IMR-90 (cell line): ENCODE measurements at regions not wholly inside any gene's neighbourhood (a gene's known extent, or its start where the extent isn't known, plus 50 kb on each side); places are given as distances from the start of the nearest gene placed in this dataset.
A peak's percentile ranks its signal among the peaks of the same experiment; 100 is the strongest.

Experiments
- ATAC-seq: fragments of 200-7000 bp; cut with Tn5 transposase; 2 replicates; pipeline ENCODE4 v1.9.1; 2020; ENCODE audit warnings: low read depth, mild to moderate bottlenecking, moderate library complexity
- BruUV-seq: library from RNA; stranded (reverse); fragments of 400-500 nt; replicated peaks from 2 replicates; lab custom pipeline; 2021; lab: Mats Ljungman, UMichigan
- CTCF ChIA-PET: fragments of 300-600 bp; formaldehyde crosslinking; extraction: SDS; loops from one replicate; lab custom pipeline; 2021; ENCODE audit warnings: antibody characterized with exemption; lab: Yijun Ruan, JAX
- POLR2A ChIA-PET: fragments of 300-600 bp; sonication (Branson Sonifier 250); formaldehyde crosslinking; loops from one replicate; lab custom pipeline; 2022; ENCODE audit warnings: antibody characterized with exemption; ENCODE audit not compliant: unreplicated experiment; lab: Charles Lee
- DNase-seq: peaks from one replicate; pipeline ENCODE4 v3.0.0; 2013
- H2AFZ ChIP-seq: replicated peaks from 2 replicates; pipeline ENCODE3; 2013; ENCODE audit warnings: low read length, mild to moderate bottlenecking; ENCODE audit not compliant: poor library complexity
- H2AK5ac ChIP-seq: 2 replicates; pipeline ENCODE4 v1.6.1; 2013; ENCODE audit warnings: low read depth, low read length, inconsistent platforms
- H2AK9ac ChIP-seq: replicated peaks from 2 replicates; pipeline ENCODE3; 2013; ENCODE audit warnings: mild to moderate bottlenecking, low read depth, low read length, moderate library complexity; ENCODE audit not compliant: poor library complexity
- H2BK120ac ChIP-seq: 2 replicates; pipeline ENCODE4 v1.6.1; 2013; ENCODE audit warnings: low read depth, low read length, inconsistent platforms
- H2BK15ac ChIP-seq: 3 replicates; pipeline ENCODE4 v1.6.1; 2013; ENCODE audit warnings: low read depth, low read length, inconsistent platforms
- H2BK20ac ChIP-seq: 2 replicates; pipeline ENCODE4 v1.6.1; 2013; ENCODE audit warnings: low read depth, mild to moderate bottlenecking, inconsistent platforms, low read length, moderate library complexity
- H2BK5ac ChIP-seq: 2 replicates; pipeline ENCODE4 v1.6.1; 2013; ENCODE audit warnings: mild to moderate bottlenecking, low read depth, low read length, inconsistent platforms; ENCODE audit not compliant: poor library complexity, severe bottlenecking
- H3K14ac ChIP-seq: replicated peaks from 2 replicates; pipeline ENCODE4 v1.6.1; 2013; ENCODE audit warnings: low read depth, low read length, inconsistent platforms
- H3K18ac ChIP-seq: 2 replicates; pipeline ENCODE4 v1.6.1; 2013; ENCODE audit warnings: low read depth, low read length, control low read depth
- H3K23ac ChIP-seq: 2 replicates; pipeline ENCODE4 v1.6.1; 2013; ENCODE audit warnings: low read depth, low read length, inconsistent platforms
- H3K27ac ChIP-seq: 2 replicates; pipeline ENCODE4 v1.5.1; 2013; ENCODE audit warnings: mild to moderate bottlenecking, control low read depth, low read length; ENCODE audit not compliant: insufficient read depth
- H3K27me3 ChIP-seq: 2 replicates; pipeline ENCODE4 v1.6.1; 2013; ENCODE audit warnings: low read length; ENCODE audit not compliant: control insufficient read depth, insufficient read depth
- H3K36me3 ChIP-seq: 2 replicates; pipeline ENCODE4 v1.6.1; 2013; ENCODE audit warnings: low read length, mixed read lengths; ENCODE audit not compliant: control insufficient read depth, insufficient read depth
- H3K4ac ChIP-seq: 2 replicates; pipeline ENCODE4 v1.6.1; 2013; ENCODE audit warnings: low read depth, low read length, inconsistent platforms
- H3K4me1 ChIP-seq: 2 replicates; pipeline ENCODE4 v1.6.1; 2013; ENCODE audit warnings: low read length, mixed read lengths; ENCODE audit not compliant: control insufficient read depth, insufficient read depth
- H3K4me2 ChIP-seq: 2 replicates; pipeline ENCODE4 v1.6.1; 2013; ENCODE audit warnings: low read depth, mild to moderate bottlenecking, control low read depth, low read length, moderate library complexity
- H3K4me3 ChIP-seq: 2 replicates; pipeline ENCODE4 v1.5.1; 2013; ENCODE audit warnings: low read depth, mild to moderate bottlenecking, control low read depth, low read length, moderate library complexity; ENCODE audit not compliant: insufficient read depth
- H3K56ac ChIP-seq: 2 replicates; pipeline ENCODE4 v1.6.1; 2013; ENCODE audit warnings: low read length, inconsistent platforms; ENCODE audit not compliant: insufficient read depth; ENCODE audit errors: extremely low read depth
- H3K79me1 ChIP-seq, 2 experiments: 2 replicates each; pipeline ENCODE4 v1.6.1; 2013; ENCODE audit warnings: low read length in 2 of 2, inconsistent platforms in 1 of 2, low read depth in 1 of 2
- H3K9ac ChIP-seq: 2 replicates; pipeline ENCODE4 v1.6.1; 2013; ENCODE audit warnings: low read depth, low read length, control low read depth
- H3K9me1 ChIP-seq: 2 replicates; pipeline ENCODE4 v1.6.1; 2013; ENCODE audit warnings: low read length, inconsistent platforms; ENCODE audit not compliant: insufficient read depth
- H3K9me3 ChIP-seq: 2 replicates; pipeline ENCODE4 v1.6.1; 2013; ENCODE audit warnings: low read length; ENCODE audit not compliant: control insufficient read depth, insufficient read depth
- H4K20me1 ChIP-seq: 2 replicates; pipeline ENCODE4 v1.6.1; 2013; ENCODE audit warnings: low read length, inconsistent platforms; ENCODE audit not compliant: insufficient read depth
- H4K5ac ChIP-seq: 2 replicates; pipeline ENCODE4 v1.6.1; 2013; ENCODE audit warnings: mild to moderate bottlenecking, low read depth, low read length, control low read depth
- H4K8ac ChIP-seq, 2 experiments: 2 replicates each; pipeline ENCODE4 v1.6.1; 2013; ENCODE audit warnings: low read depth in 2 of 2, low read length in 2 of 2, control low read depth in 1 of 2, inconsistent platforms in 1 of 2
- H4K91ac ChIP-seq: 2 replicates; pipeline ENCODE4 v1.6.1; 2013; ENCODE audit warnings: low read depth, low read length, inconsistent platforms; ENCODE audit not compliant: insufficient read depth
- CEBPB ChIP-seq: IDR thresholded peaks from 2 replicates; pipeline ENCODE4 v1.6.1; 2012; ENCODE audit warnings: low read depth, low read length, improper control_type of control experiment
- CHD1 ChIP-seq: IDR thresholded peaks from 2 replicates; pipeline ENCODE4 v1.6.1; 2012; ENCODE audit warnings: low read depth, low read length, improper control_type of control experiment
- SMC3 ChIP-seq: fragments of 150-350 bp; IDR thresholded peaks from 2 replicates; pipeline ENCODE4 v1.6.1; 2016; ENCODE audit warnings: low read depth, mild to moderate bottlenecking, antibody characterized with exemption, low read length, moderate library complexity
- WGBS, 2 experiments: methylation state at CpG; one replicate each; pipeline versions ENCODE4 v1.1.5 to v1.1.7; 2013; ENCODE audit warnings: missing lambda C conversion rate in 2 of 2; ENCODE audit not compliant: insufficient read length in 1 of 2; ENCODE audit errors: extremely low coverage in 2 of 2; 5-methylcytosine and 5-hydroxymethylcytosine counted together
- dilution Hi-C: fragments of 300-500 bp; cut with HindIII; formaldehyde crosslinking; loops from one replicate; pipeline ENCODE4 v1.14.3; 2018; ENCODE audit warnings: low sequenced_read_pairs; ENCODE audit not compliant: unreplicated experiment
- in situ Hi-C: fragments of 300-500 bp; cut with MboI; formaldehyde crosslinking; loops from 3 replicates; pipeline ENCODE4 v1.14.3; 2019; ENCODE audit warnings: low sequenced_read_pairs, inconsistent platforms, mixed read lengths
- intact Hi-C: fragments of 100-400 bp; cut with micrococcal nuclease; formaldehyde crosslinking; loops from 2 replicates; pipeline ENCODE4 v1.10.0; 2022

DNA sequence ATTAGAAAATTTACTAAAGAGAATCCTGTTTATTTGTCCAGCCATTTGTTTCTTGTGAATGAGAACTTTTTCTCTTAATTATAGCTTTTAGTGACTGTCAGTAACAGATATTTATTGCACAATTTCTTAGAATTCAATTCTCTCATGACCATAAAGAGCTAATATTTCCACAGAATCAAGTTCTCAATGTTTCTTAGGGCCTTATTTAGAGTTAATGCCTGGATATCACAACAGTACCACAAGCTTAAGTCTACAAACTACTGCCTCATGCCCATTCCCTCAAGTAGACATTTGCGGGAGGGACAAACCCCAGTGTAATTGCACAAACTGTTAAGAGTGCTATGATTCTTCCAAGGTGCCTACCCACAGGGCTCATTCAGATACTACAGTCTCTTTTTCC is 199.7 kb upstream of the POU2AF2 start:
- POLR2A ChIA-PET, result no interaction called here
- Histone ChIP-seq H3K9me3 (no peaks in the 10 kb centered on the region), H2BK20ac (no peak overlapping the region), H3K9ac (no peak overlapping the region), H3K4me2 (no peak overlapping the region), H4K8ac (no peak overlapping the region), H2AK5ac (no peak overlapping the region), H3K36me3 (no peaks in the 10 kb centered on the region), H3K9me1 (no peaks in the 10 kb centered on the region; the same call in 1 of the 2 replicates), H4K91ac (no peak overlapping the region), H4K20me1 (no peaks in the 10 kb centered on the region), H3K79me1 (no peaks in the 10 kb centered on the region), H2BK15ac (no peak overlapping the region), H2BK120ac (no peak overlapping the region), H3K4ac (no peak overlapping the region), H3K23ac (no peak overlapping the region), H2BK5ac (no peak overlapping the region), H3K27me3 (no peaks in the 10 kb centered on the region), H3K27ac (no peak overlapping the region), H2AFZ (no peak overlapping the region), H3K18ac (no peak overlapping the region), H2AK9ac (no peak overlapping the region), H3K4me3 (no peak overlapping the region), H3K14ac (no peak overlapping the region), H3K4me1 (no peaks in the 10 kb centered on the region), H4K5ac (no peak overlapping the region), H3K56ac (no peak overlapping the region)
- in situ Hi-C loops (no loop called here), dilution Hi-C loops (no loop called here), intact Hi-C loops (no loop called here)
- DNase-seq (no peak), ATAC-seq (no peak)
- 100% methylated on average over 1 of the region's 1 CpG; no CpG with 5 or more reads in 1 of the 2 experiments for WGBS, 2 experiments
- no peak for TF ChIP-seq SMC3
- TF ChIP-seq CHD1, result no peak
- TF ChIP-seq CEBPB, result peak; percentile 45; the same call in 1 of the 2 replicates
- no TSS peak for BruUV-seq
- CTCF ChIA-PET, result interaction anchor here (0.7 kb wide), 1 partner anchor 18 kb away, joined by 3 read pairs; no protein-coding TSS in a partner anchor
